H1 (cell line): ENCODE measurements at regions not wholly inside any gene's neighbourhood (a gene's known extent, or its start where the extent isn't known, plus 50 kb on each side); places are given as distances from the start of the nearest gene placed in this dataset.

Source experiments
- ATF2 ChIP-seq: IDR thresholded peaks from 2 replicates; pipeline ENCODE4 v1.6.1; 2012; ENCODE audit warnings: low read length, inconsistent platforms
- ATF3 ChIP-seq: IDR thresholded peaks from 2 replicates; pipeline ENCODE4 v1.6.1; 2011; ENCODE audit warnings: low read depth, mild to moderate bottlenecking, low read length; ENCODE audit not compliant: insufficient read depth
- CEBPB ChIP-seq: IDR thresholded peaks from 2 replicates; pipeline ENCODE4 v1.6.1; 2012; ENCODE audit warnings: low read depth, low read length
- CTCF ChIP-seq, 3 experiments: IDR thresholded peaks; 1 replicate in 2 of 3; 2 replicates in 1 of 3; pipeline versions ENCODE4 v1.5.1 to v1.6.1; 2011; ENCODE audit warnings: low read length in 3 of 3, mild to moderate bottlenecking in 3 of 3, inconsistent platforms in 2 of 3, low read depth in 1 of 3, moderate library complexity in 1 of 3; ENCODE audit not compliant: insufficient read depth in 1 of 3; ENCODE audit errors: control extremely low read depth in 1 of 3
- EP300 ChIP-seq, 2 experiments: IDR thresholded peaks; 1 replicate in 1 of 2; 2 replicates in 1 of 2; pipeline ENCODE4 v1.6.1; 2011 to 2012; ENCODE audit warnings: low read depth in 2 of 2, low read length in 2 of 2, mild to moderate bottlenecking in 2 of 2, borderline replicate concordance in 1 of 2, inconsistent platforms in 1 of 2, moderate library complexity in 1 of 2
- EZH2 ChIP-seq: fragments of 200-600 bp; sonication (generic); IDR thresholded peaks from 2 replicates; pipeline ENCODE4 v1.7.1; 2012; ENCODE audit warnings: low read depth, mild to moderate bottlenecking, moderate library complexity, low read length, inconsistent platforms; ENCODE audit not compliant: severe bottlenecking
- GABPA ChIP-seq: IDR thresholded peaks from 2 replicates; pipeline ENCODE4 v1.6.1; 2011; ENCODE audit warnings: mild to moderate bottlenecking, low read length, moderate library complexity, borderline replicate concordance; ENCODE audit not compliant: insufficient read depth
- KDM1A ChIP-seq: fragments of 200-600, 300-600 bp; sonication (generic); IDR thresholded peaks from 2 replicates; pipeline ENCODE4 v1.7.1; 2016; ENCODE audit warnings: mild to moderate bottlenecking, low read length, borderline replicate concordance
- POLR2A ChIP-seq, 2 experiments: IDR thresholded peaks; 1 replicate in 1 of 2; 2 replicates in 1 of 2; pipeline ENCODE4 v1.6.1; 2011; ENCODE audit warnings: low read depth in 2 of 2, low read length in 2 of 2, mild to moderate bottlenecking in 2 of 2; ENCODE audit errors: control extremely low read depth in 1 of 2
- POLR2AphosphoS5 ChIP-seq: IDR thresholded peaks from 2 replicates; pipeline ENCODE4 v1.6.1; 2011; ENCODE audit warnings: low read depth, low read length
- TAF1 ChIP-seq: IDR thresholded peaks from 2 replicates; pipeline ENCODE4 v1.6.1; 2011; ENCODE audit warnings: mild to moderate bottlenecking, low read depth, low read length
- TCF12 ChIP-seq: IDR thresholded peaks from 2 replicates; pipeline ENCODE4 v1.6.1; 2011; ENCODE audit warnings: low read depth, mild to moderate bottlenecking, low read length
- ZNF274 ChIP-seq: IDR thresholded peaks from 2 replicates; pipeline ENCODE4 v1.7.0; 2012; ENCODE audit warnings: low read length, borderline replicate concordance; ENCODE audit errors: extremely low read depth
- TF ChIP-seq, protein P1 (sequence below): IDR thresholded peaks from 2 replicates; pipeline ENCODE4 v1.6.1; 2012; ENCODE audit warnings: inconsistent platforms

- TF ChIP-seq EZH2 (no peak), CTCF (IDR thresholded peaks at IDR 0.05; ENCODE audit: control extremely low read depth in 1 of 3, insufficient read depth in 1 of 3, low read depth in 1 of 3, low read length in 3 of 3) (no peak), CEBPB (no peak), POLR2AphosphoS5 (no peak), ATF3 (no peak), TCF12 (no peak), POLR2A (IDR thresholded peaks at IDR 0.05; ENCODE audit: control extremely low read depth in 1 of 2, low read depth in 2 of 2, low read length in 2 of 2) (no peak), TAF1 (no peak), ZNF274 (no peak), GABPA (no peak), EP300 (IDR thresholded peaks at IDR 0.05; ENCODE audit: borderline replicate concordance in 1 of 2, low read depth in 2 of 2, low read length in 2 of 2) (no peak), ATF2 (no peak), KDM1A (no peak)
- TF ChIP-seq, protein P1, sequence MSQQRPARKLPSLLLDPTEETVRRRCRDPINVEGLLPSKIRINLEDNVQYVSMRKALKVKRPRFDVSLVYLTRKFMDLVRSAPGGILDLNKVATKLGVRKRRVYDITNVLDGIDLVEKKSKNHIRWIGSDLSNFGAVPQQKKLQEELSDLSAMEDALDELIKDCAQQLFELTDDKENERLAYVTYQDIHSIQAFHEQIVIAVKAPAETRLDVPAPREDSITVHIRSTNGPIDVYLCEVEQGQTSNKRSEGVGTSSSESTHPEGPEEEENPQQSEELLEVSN, result no peak
Measured at GRCh38 chr1:38745476-38746401, 113.8 kb downstream of the RRAGC start.
